Stomach (tissue), 8 donors: ENCODE measurements at regions not wholly inside any gene's neighbourhood (a gene's known extent, or its start where the extent isn't known, plus 50 kb on each side); places are given as distances from the start of the nearest gene placed in this dataset.

Experiments used
- DNase-seq, 2 donors: peaks; one replicate each; pipeline versions ENCODE4 v3.0.0 to v3.0.0-alpha.2; 2013 to 2019
- H3K27ac ChIP-seq, 5 donors: fragments of 200-600 bp in 4 of 5; sonication (generic) in 4 of 5; one replicate each; pipeline ENCODE4 v1.5.1; 2013 to 2019; ENCODE audit warnings: mild to moderate bottlenecking in 1 of 5, moderate library complexity in 1 of 5
- H3K27me3 ChIP-seq, 3 donors: fragments of 200-600 bp; sonication (generic); one replicate each; pipeline ENCODE4 v1.5.1; 2017 to 2019; ENCODE audit warnings: mixed run types in 1 of 3
- H3K36me3 ChIP-seq, 4 donors: fragments of 200-600 bp; sonication (generic); 1 replicate in 3 of 4; 2 replicates in 1 of 4; pipeline ENCODE4 v1.5.1; 2016 to 2019
- H3K4me1 ChIP-seq, 4 donors: fragments of 200-600 bp; sonication (generic); one replicate each; pipeline ENCODE4 v1.5.1; 2016 to 2019
- H3K4me3 ChIP-seq, 4 donors: fragments of 200-600 bp; sonication (generic) in 3 of 4; one replicate each; pipeline ENCODE4 v1.5.1; 2016 to 2019; ENCODE audit warnings: mild to moderate bottlenecking in 1 of 4
- H3K9me3 ChIP-seq, 4 donors: fragments of 200-600 bp; sonication (generic); one replicate each; pipeline ENCODE4 v1.5.1; 2016 to 2019
- CTCF ChIP-seq, 7 experiments: fragments of 450-650 bp in 4 of 7; fragments of 200-600 bp in 3 of 7; sonication (generic) in 3 of 7; IDR thresholded peaks; one replicate each; pipeline ENCODE4 v1.5.1; 2016 to 2019; ENCODE audit warnings: antibody characterized with exemption in 7 of 7, control low read depth in 2 of 7, mild to moderate bottlenecking in 1 of 7
- EP300 ChIP-seq: sonication (generic); formaldehyde crosslinking; IDR thresholded peaks from one replicate; pipeline ENCODE4 v1.6.1; 2017; ENCODE audit warnings: antibody characterized with exemption
- POLR2A ChIP-seq, 4 donors: fragments of 450-650 bp; IDR thresholded peaks; one replicate each; pipeline ENCODE4 v1.6.1; 2016; ENCODE audit warnings: antibody characterized with exemption in 4 of 4, control low read depth in 2 of 4, mild to moderate bottlenecking in 1 of 4, moderate library complexity in 1 of 4
- POLR2AphosphoS5 ChIP-seq, 3 donors: sonication (generic); formaldehyde crosslinking; IDR thresholded peaks; one replicate each; pipeline ENCODE4 v1.6.1; 2016; ENCODE audit warnings: antibody characterized with exemption in 3 of 3
- WGBS, 5 donors: extraction: QIAGEN DNeasy Blood & Tissue Kit in 3 of 5; methylation state at CpG; one replicate each; pipeline versions ENCODE4 v1.1.5 to v1.1.7; 2013 to 2018; 5-methylcytosine and 5-hydroxymethylcytosine counted together
- intact Hi-C: fragments of 100-400 bp; cut with DNase I; formaldehyde crosslinking; loops from one replicate; pipeline ENCODE4 v1.15.1; 2023; ENCODE audit warnings: low total_unique reads
- donor health status: healthy with polysubstance abuse.
- donor health status: Bipolar disorder and iron deficiency.
- donor health status: healthy.

DNA sequence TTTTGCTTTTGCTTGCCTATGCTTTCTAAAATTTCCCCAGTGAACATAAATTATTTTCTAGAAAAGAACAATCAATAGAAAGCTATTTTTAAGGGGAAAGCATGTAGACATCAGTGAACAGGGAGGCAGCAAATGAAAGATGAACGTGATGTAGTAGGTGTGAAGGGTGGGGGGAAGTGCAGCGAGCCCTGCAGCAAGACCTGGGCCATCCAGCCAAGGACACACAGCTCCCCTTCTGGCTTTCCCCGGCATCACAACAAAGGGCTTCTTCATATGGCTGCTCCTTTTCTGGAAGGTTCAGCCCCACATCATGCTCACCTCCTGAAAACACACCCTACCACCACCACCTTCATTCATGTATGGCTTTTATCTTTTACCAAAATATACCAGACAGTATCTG lies 109.2 kb upstream of the ETS2 start:
- Histone ChIP-seq H3K4me1 (no peaks in the 10 kb centered on the region), H3K36me3 (no peaks in the 10 kb centered on the region), H3K4me3 (no peak overlapping the region), H3K27me3 (peaks cover 0 to 33% (median 0%) of the 10 kb centered on the region in 3 donors), H3K27ac (no peak overlapping the region), H3K9me3 (no peaks in the 10 kb centered on the region)
- 65 to 78% (median 73%) methylated on average over 3 of the region's 3 CpGs for WGBS, 5 donors
- intact Hi-C loops = no loop called here
- no peak for DNase-seq
- no peak for TF ChIP-seq POLR2AphosphoS5 (IDR thresholded peaks at IDR 0.05)
- TF ChIP-seq CTCF (IDR thresholded peaks at IDR 0.05) = no peak
- no peak for TF ChIP-seq EP300
- no peak for TF ChIP-seq POLR2A (IDR thresholded peaks at IDR 0.05)

- TF ChIP-seq CTCF (IDR thresholded peaks at IDR 0.05) (no peak), POLR2A (IDR thresholded peaks at IDR 0.05) (no peak), POLR2AphosphoS5 (IDR thresholded peaks at IDR 0.05) (no peak), EP300 (no peak)
- Histone ChIP-seq H3K4me3 (no peak overlapping the region), H3K27me3 (peaks cover 0 to 38% (median 0%) of the 10 kb centered on the region in 3 donors), H3K27ac (no peak overlapping the region), H3K36me3 (no peaks in the 10 kb centered on the region), H3K4me1 (peaks cover 0 to 6% (median 2%) of the 10 kb centered on the region in 4 donors), H3K9me3 (no peaks in the 10 kb centered on the region)
- 65 to 76% (median 72%) methylated on average over 2 of the region's 2 CpGs for WGBS, 5 donors
- DNase-seq = peak in 1 of 2 donors; percentile 12
- intact Hi-C loops = no loop called here
Measured at GRCh38 chr21:38699048-38699447, 106.7 kb upstream of the ETS2 start.

DNA sequence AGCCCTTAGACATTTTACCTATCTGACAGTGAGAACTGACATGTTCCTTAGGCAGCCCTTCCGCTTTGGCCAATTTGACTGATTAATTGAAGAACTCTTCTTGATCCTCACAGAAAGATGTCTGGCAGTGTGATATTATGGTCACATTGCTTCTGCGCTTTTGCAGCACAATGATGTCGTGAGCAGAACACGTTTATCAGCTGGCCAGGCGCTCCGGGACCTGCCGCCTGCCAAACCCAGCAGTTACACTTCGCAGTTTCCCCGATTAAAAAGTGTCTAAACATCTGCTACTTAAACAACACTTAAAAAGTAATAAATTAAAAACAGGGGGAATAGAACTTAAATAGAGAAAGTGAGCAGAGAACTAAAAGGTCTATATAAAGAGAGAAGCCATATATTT lies 103.5 kb upstream of the ETS2 start:
- peaks cover 0 to 41% (median 0%) of the 10 kb centered on the region in 3 donors for H3K27me3 ChIP-seq
- H3K9me3 ChIP-seq = no peaks in the 10 kb centered on the region
- peak in 1 of 2 donors; percentile 25 for DNase-seq
- no peaks in the 10 kb centered on the region for H3K36me3 ChIP-seq
- whole genome bisulfite sequencing, 5 donors = 38 to 57% (median 54%) methylated on average over 9 of the region's 9 CpGs
- intact Hi-C loops = no loop called here
- TF ChIP-seq POLR2A (IDR thresholded peaks at IDR 0.05) (no peak), EP300 (no peak), POLR2AphosphoS5 (IDR thresholded peaks at IDR 0.05) (no peak), CTCF (IDR thresholded peaks at IDR 0.05) (no peak)
- no peak overlapping the region for H3K27ac ChIP-seq
- H3K4me3 ChIP-seq = no peak overlapping the region
- H3K4me1 ChIP-seq = peaks cover 0 to 6% (median 2%) of the 10 kb centered on the region in 4 donors

GRCh38 chr21:38709876-38710275 lies 95.9 kb upstream of the ETS2 start:
- Histone ChIP-seq H3K27ac (no peak overlapping the region), H3K27me3 (peaks cover 0 to 17% (median 0%) of the 10 kb centered on the region in 3 donors), H3K4me1 (no peaks in the 10 kb centered on the region), H3K4me3 (no peak overlapping the region), H3K36me3 (no peaks in the 10 kb centered on the region), H3K9me3 (no peaks in the 10 kb centered on the region)
- DNase-seq = no peak
- no peak for TF ChIP-seq CTCF (IDR thresholded peaks at IDR 0.05)
- no peak for TF ChIP-seq POLR2AphosphoS5 (IDR thresholded peaks at IDR 0.05)
- TF ChIP-seq EP300 = no peak
- TF ChIP-seq POLR2A (IDR thresholded peaks at IDR 0.05) = no peak
- intact Hi-C loops = no loop called here
- WGBS, 5 donors = 73 to 80% (median 78%) methylated on average over 4 of the region's 4 CpGs
